ENCODE measurements at regions not wholly inside any gene's neighbourhood (a gene's known extent, or its start where the extent isn't known, plus 50 kb on each side); places are given as distances from the start of the nearest gene placed in this dataset.

DNA sequence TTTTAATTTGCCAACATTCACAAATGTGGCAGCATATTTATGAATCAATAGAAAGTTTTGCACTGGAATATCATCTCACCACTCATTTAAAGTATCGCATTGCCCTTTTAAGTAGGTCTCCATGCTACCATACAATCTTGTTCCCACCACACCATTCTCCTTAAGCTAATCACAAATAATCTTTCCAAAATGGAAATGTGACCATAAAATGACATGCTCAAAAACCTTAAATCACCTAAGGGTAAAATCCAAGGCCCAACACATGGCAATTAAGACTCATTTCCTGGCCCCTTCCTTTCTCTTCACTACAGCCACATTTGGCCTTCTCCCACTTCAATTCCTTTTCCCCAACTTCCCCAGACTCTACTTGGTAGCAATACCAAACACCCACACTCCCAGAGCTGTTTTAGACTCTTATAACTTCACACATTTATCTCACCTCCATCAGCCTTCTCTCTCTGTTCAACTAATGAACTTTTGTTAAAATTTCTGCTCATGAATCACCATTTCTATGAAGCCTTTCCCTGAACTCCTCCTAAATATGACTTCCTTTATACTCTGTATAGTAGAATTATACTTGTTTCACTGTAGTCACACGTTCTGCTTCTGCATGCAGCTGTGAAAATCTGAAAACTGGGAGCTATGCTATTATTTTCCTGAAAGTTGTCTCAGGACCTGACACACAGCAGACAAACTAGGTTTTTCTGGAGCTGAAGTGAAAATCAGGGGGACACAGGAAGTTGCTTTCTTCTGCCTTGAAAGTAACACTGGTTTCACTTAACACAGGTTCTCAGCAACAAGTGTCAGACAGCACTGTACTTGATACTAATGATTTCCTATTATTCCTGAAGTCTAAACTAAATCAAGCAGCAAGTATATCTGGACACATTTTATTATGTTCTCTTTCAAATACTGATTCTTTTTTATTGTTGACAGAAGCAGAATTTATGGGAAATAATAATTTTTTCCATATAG is 303.9 kb downstream of the ZEB2 start:
- Histone ChIP-seq H3K27me3 (replicated peaks in 1 of 4; ENCODE audit: control extremely low read depth in 1 of 4, control insufficient read depth in 3 of 4, insufficient read depth in 4 of 4, low read length in 3 of 4) (no peaks in the 10 kb centered on the region), H3K9ac (ENCODE audit: low read length) (no peak overlapping the region), H3K79me2 (ENCODE audit: control insufficient read depth, insufficient read depth, low read length) (no peaks in the 10 kb centered on the region), H3K4me1 (ENCODE audit: control insufficient read depth in 2 of 2, insufficient read depth in 2 of 2, low read length in 2 of 2) (peaks cover 6 to 7% of the 10 kb centered on the region in 2 donors), H3K4me2 (replicated peaks; ENCODE audit: low read depth, low read length, poor library complexity, severe bottlenecking) (peak overlapping the region; percentile 5), H3K27ac (ENCODE audit: low read length in 2 of 2) (peak overlapping the region in 1 of 2 donors; percentile 1), H3K4me3 (ENCODE audit: control extremely low read depth in 1 of 5, extremely low read depth in 1 of 5, insufficient read depth in 1 of 5, low read depth in 2 of 5, low read length in 4 of 5) (no peak overlapping the region), H4K20me1 (ENCODE audit: control insufficient read depth, insufficient read depth, low read length, poor library complexity, severe bottlenecking) (no peaks in the 10 kb centered on the region), H3K9me3 (ENCODE audit: control extremely low read depth in 1 of 3, control insufficient read depth in 2 of 3, insufficient read depth in 1 of 3, low read length in 2 of 3) (no peaks in the 10 kb centered on the region), H3K36me3 (replicated peaks in 1 of 2; ENCODE audit: control extremely low read depth in 1 of 2, control insufficient read depth in 1 of 2, extremely low read depth in 1 of 2, insufficient read depth in 2 of 2, low read length in 1 of 2) (no peaks in the 10 kb centered on the region), H2AFZ (ENCODE audit: insufficient read depth, low read depth, low read length, poor library complexity, severe bottlenecking) (no peak overlapping the region)
- no peak for ATAC-seq (ENCODE audit: low read depth)
- no peak overlapping the region for H3K4me3 Mint-ChIP-seq
- H3K4me1 Mint-ChIP-seq = peaks cover 26% of the 10 kb centered on the region
- peak overlapping the region; percentile 22 for H3K27ac Mint-ChIP-seq
- POLR2A ChIA-PET = no interaction called here
- 100% methylated on average over 1 of the region's 2 CpGs for WGBS (ENCODE audit: insufficient coverage)
- intact Hi-C loops (cut with micrococcal nuclease) = no loop called here
- DNase-seq = no peak
- H3K9me3 Mint-ChIP-seq (ENCODE audit: insufficient read depth) = no peaks in the 10 kb centered on the region
- H3K27me3 Mint-ChIP-seq = no peaks in the 10 kb centered on the region
- TF ChIP-seq, protein P1, sequence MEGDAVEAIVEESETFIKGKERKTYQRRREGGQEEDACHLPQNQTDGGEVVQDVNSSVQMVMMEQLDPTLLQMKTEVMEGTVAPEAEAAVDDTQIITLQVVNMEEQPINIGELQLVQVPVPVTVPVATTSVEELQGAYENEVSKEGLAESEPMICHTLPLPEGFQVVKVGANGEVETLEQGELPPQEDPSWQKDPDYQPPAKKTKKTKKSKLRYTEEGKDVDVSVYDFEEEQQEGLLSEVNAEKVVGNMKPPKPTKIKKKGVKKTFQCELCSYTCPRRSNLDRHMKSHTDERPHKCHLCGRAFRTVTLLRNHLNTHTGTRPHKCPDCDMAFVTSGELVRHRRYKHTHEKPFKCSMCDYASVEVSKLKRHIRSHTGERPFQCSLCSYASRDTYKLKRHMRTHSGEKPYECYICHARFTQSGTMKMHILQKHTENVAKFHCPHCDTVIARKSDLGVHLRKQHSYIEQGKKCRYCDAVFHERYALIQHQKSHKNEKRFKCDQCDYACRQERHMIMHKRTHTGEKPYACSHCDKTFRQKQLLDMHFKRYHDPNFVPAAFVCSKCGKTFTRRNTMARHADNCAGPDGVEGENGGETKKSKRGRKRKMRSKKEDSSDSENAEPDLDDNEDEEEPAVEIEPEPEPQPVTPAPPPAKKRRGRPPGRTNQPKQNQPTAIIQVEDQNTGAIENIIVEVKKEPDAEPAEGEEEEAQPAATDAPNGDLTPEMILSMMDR (IDR thresholded peaks at IDR 0.05) = no peak
- no peak for TF ChIP-seq EZH2 (IDR thresholded peaks at IDR 0.05; ENCODE audit: borderline replicate concordance, insufficient read depth, low read depth, low read length, poor library complexity, severe bottlenecking)
- CTCF ChIA-PET = no interaction called here

DNA sequence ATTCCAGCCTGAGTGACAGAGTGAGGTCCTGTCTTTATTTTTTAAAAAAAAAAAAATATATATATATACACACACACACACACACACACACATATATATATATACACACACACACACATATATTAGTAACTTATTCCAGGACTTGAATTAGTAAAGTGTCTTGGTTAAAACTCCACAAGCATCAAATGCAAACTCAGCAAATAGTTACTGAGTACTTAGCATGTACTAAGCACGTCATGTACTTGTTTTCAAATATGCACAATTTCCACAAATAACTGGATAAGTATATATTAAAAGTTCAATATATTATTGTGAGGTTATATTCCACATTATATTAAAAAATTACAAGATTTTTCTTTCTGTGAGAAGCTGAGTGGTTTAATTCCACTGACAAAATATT is 304.7 kb downstream of the ZEB2 start:
- Histone ChIP-seq H3K4me1 (ENCODE audit: control insufficient read depth in 2 of 2, insufficient read depth in 2 of 2, low read length in 2 of 2) (peaks cover 6 to 7% of the 10 kb centered on the region in 2 donors), H3K9me3 (ENCODE audit: control extremely low read depth in 1 of 3, control insufficient read depth in 2 of 3, insufficient read depth in 1 of 3, low read length in 2 of 3) (no peaks in the 10 kb centered on the region), H3K27ac (ENCODE audit: low read length in 2 of 2) (no peak overlapping the region), H3K4me3 (ENCODE audit: control extremely low read depth in 1 of 5, extremely low read depth in 1 of 5, insufficient read depth in 1 of 5, low read depth in 2 of 5, low read length in 4 of 5) (no peak overlapping the region), H3K27me3 (replicated peaks in 1 of 4; ENCODE audit: control extremely low read depth in 1 of 4, control insufficient read depth in 3 of 4, insufficient read depth in 4 of 4, low read length in 3 of 4) (no peaks in the 10 kb centered on the region), H3K79me2 (ENCODE audit: control insufficient read depth, insufficient read depth, low read length) (no peaks in the 10 kb centered on the region), H2AFZ (ENCODE audit: insufficient read depth, low read depth, low read length, poor library complexity, severe bottlenecking) (no peak overlapping the region), H3K36me3 (replicated peaks in 1 of 2; ENCODE audit: control extremely low read depth in 1 of 2, control insufficient read depth in 1 of 2, extremely low read depth in 1 of 2, insufficient read depth in 2 of 2, low read length in 1 of 2) (peaks cover 0 to 5% of the 10 kb centered on the region in 2 experiments), H3K4me2 (replicated peaks; ENCODE audit: low read depth, low read length, poor library complexity, severe bottlenecking) (no peak overlapping the region), H3K9ac (ENCODE audit: low read length) (no peak overlapping the region), H4K20me1 (ENCODE audit: control insufficient read depth, insufficient read depth, low read length, poor library complexity, severe bottlenecking) (no peaks in the 10 kb centered on the region)
- no peaks in the 10 kb centered on the region for H3K9me3 Mint-ChIP-seq (ENCODE audit: insufficient read depth)
- CTCF ChIA-PET = no interaction called here
- H3K4me1 Mint-ChIP-seq = peaks cover 26% of the 10 kb centered on the region
- intact Hi-C loops (cut with micrococcal nuclease) = no loop called here
- ATAC-seq (ENCODE audit: low read depth) (no peak), DNase-seq (no peak)
- no peaks in the 10 kb centered on the region for H3K27me3 Mint-ChIP-seq
- no peak overlapping the region for H3K27ac Mint-ChIP-seq
- no peak for TF ChIP-seq EZH2 (IDR thresholded peaks at IDR 0.05; ENCODE audit: borderline replicate concordance, insufficient read depth, low read depth, low read length, poor library complexity, severe bottlenecking)
- TF ChIP-seq, protein P1 (IDR thresholded peaks at IDR 0.05) = no peak
- no peak overlapping the region for H3K4me3 Mint-ChIP-seq
- POLR2A ChIA-PET = no interaction called here
- no CpG with 5 or more reads among the region's 1 CpG for WGBS (ENCODE audit: insufficient coverage)
